K562 (cell line): ENCODE measurements at regions not wholly inside any gene's neighbourhood (a gene's known extent, or its start where the extent isn't known, plus 50 kb on each side); places are given as distances from the start of the nearest gene placed in this dataset.

Experiments used
- ATAC-seq: fragments of 200-7000 bp; cut with Tn5 transposase; 3 replicates; pipeline ENCODE4 v1.9.1; 2020; ENCODE audit warnings: moderate library complexity
- BruUV-seq: library from RNA; stranded (reverse); fragments of 400-500 nt; replicated peaks from 2 replicates; lab custom pipeline; 2021; lab: Mats Ljungman, UMichigan
- CTCF ChIA-PET: fragments of 300-600 bp; formaldehyde crosslinking; extraction: SDS; loops from one replicate; lab custom pipeline; 2021; ENCODE audit warnings: low intra/inter-chr PET ratio; lab: Yijun Ruan, JAX
- POLR2A ChIA-PET: fragments of 300-600, 350-650 bp; sonication (Branson Sonifier 250); formaldehyde crosslinking; extraction: SDS; loops from one replicate; lab custom pipeline; 2021; ENCODE audit warnings: antibody characterized with exemption, inconsistent platforms; lab: Yijun Ruan, JAX
- DNase-seq, 4 experiments: peaks; one replicate each; pipeline versions ENCODE4 v3.0.0 to v3.0.0-alpha.2; 2011 to 2018; ENCODE audit warnings: low spot score in 3 of 4, mixed read lengths in 3 of 4; ENCODE audit errors: extremely low read depth in 1 of 4
- FAIRE-seq: peaks from 2 replicates; lab custom pipeline; 2011; peaks lifted over from hg19 to GRCh38; lab: Jason Lieb, UNC
- H2AFZ ChIP-seq: 2 replicates; pipeline ENCODE4 v1.6.0; 2011; ENCODE audit warnings: low read depth, low read length, control low read depth, inconsistent platforms
- H3K27ac ChIP-seq: fragments of 200-600 bp; 3 replicates; pipeline ENCODE4 v1.8.0; 2011; ENCODE audit warnings: low read depth, mild to moderate bottlenecking, control low read depth, inconsistent platforms, low read length, moderate library complexity, mixed read lengths; ENCODE audit errors: extremely low read depth
- H3K27me3 ChIP-seq, 2 experiments: fragments of 300-600 bp in 1 of 2; 2 replicates in 1 of 2; 3 replicates in 1 of 2; pipeline versions ENCODE4 v1.6.0 to v1.8.0; 2011; ENCODE audit warnings: inconsistent platforms in 2 of 2, low read length in 2 of 2, mild to moderate bottlenecking in 1 of 2, mixed read lengths in 1 of 2, moderate library complexity in 1 of 2; ENCODE audit not compliant: control insufficient read depth in 2 of 2, insufficient read depth in 2 of 2
- H3K36me3 ChIP-seq: fragments of 300-600 bp; 3 replicates; pipeline ENCODE4 v1.8.0; 2011; ENCODE audit warnings: mild to moderate bottlenecking, low read length, inconsistent platforms; ENCODE audit not compliant: control insufficient read depth, insufficient read depth
- H3K4me1 ChIP-seq, 2 experiments: fragments of 200-600 bp in 1 of 2; replicated peaks in 1 of 2; 2 replicates in 1 of 2; 3 replicates in 1 of 2; pipeline versions ENCODE4 v1.5.1 to v1.8.0; 2011; ENCODE audit warnings: inconsistent platforms in 2 of 2, low read length in 2 of 2, mild to moderate bottlenecking in 1 of 2, mixed read lengths in 1 of 2, moderate library complexity in 1 of 2; ENCODE audit not compliant: control insufficient read depth in 2 of 2, insufficient read depth in 2 of 2
- H3K4me2 ChIP-seq: 2 replicates; pipeline ENCODE4 v1.6.1; 2011; ENCODE audit warnings: low read length, control low read depth, inconsistent platforms, mixed read lengths; ENCODE audit not compliant: insufficient read depth
- H3K4me3 ChIP-seq: fragments of 200-600 bp; sonication (generic), shearing (Covaris generic); 2 replicates; pipeline ENCODE4 v1.5.1; 2016; ENCODE audit warnings: control low read depth, inconsistent platforms
- H3K79me2 ChIP-seq: fragments of 200-600 bp; 3 replicates; pipeline ENCODE4 v1.8.0; 2011; ENCODE audit warnings: low read length, inconsistent platforms; ENCODE audit not compliant: control insufficient read depth, insufficient read depth
- H3K9ac ChIP-seq, 2 experiments: 2 replicates each; pipeline versions ENCODE4 v1.6.0 to v1.6.1; 2011; ENCODE audit warnings: low read depth in 2 of 2, low read length in 2 of 2, control low read depth in 1 of 2, inconsistent platforms in 1 of 2, mild to moderate bottlenecking in 1 of 2, mixed read lengths in 1 of 2; ENCODE audit not compliant: insufficient read depth in 1 of 2
- H3K9me1 ChIP-seq: one replicate; pipeline ENCODE4 v1.6.0; 2011; ENCODE audit warnings: inconsistent platforms, mild to moderate bottlenecking, low read length, moderate library complexity; ENCODE audit not compliant: control insufficient read depth, insufficient read depth
- H3K9me3 ChIP-seq: replicated peaks from 2 replicates; pipeline ENCODE4 v1.5.1; 2011; ENCODE audit warnings: low read depth, low read length, inconsistent platforms; ENCODE audit not compliant: control insufficient read depth, insufficient read depth
- H4K20me1 ChIP-seq: replicated peaks from 2 replicates; pipeline ENCODE4 v1.6.1; 2011; ENCODE audit warnings: low read length, inconsistent platforms, mixed read lengths; ENCODE audit not compliant: control insufficient read depth, insufficient read depth
- MYNN ChIP-seq, 2 experiments: sonication (generic); formaldehyde crosslinking in 1 of 2; IDR thresholded peaks; 2 replicates each; pipeline versions ENCODE4 v1.5.0 to v1.6.1; 2016 to 2020; ENCODE audit warnings: antibody characterized with exemption in 1 of 2, missing genetic modification reagents in 1 of 2
- SREBF1 ChIP-seq: fragments of 150-350 bp; IDR thresholded peaks from 2 replicates; pipeline ENCODE4 v1.6.1; 2014; ENCODE audit warnings: antibody characterized with exemption, low read depth, low read length, borderline replicate concordance
- WGBS: fragments of 100-300 bp; shearing (Covaris generic); methylation state at CpG from one replicate; pipeline ENCODE4 v1.1.6; 2016; ENCODE audit warnings: low coverage, mixed read lengths; ENCODE audit not compliant: insufficient coverage; ENCODE audit errors: missing lambda C conversion rate; 5-methylcytosine and 5-hydroxymethylcytosine counted together
- in situ Hi-C: fragments of 300-500 bp; cut with MboI; formaldehyde crosslinking; loops from 4 replicates; pipeline ENCODE4 v1.15.0; 2018; ENCODE audit warnings: inconsistent platforms, mixed read lengths
- intact Hi-C: fragments of 100-400 bp; cut with micrococcal nuclease; formaldehyde crosslinking; loops from 2 replicates; pipeline ENCODE4 v1.14.2; 2022
- TF ChIP-seq, protein P1 (sequence below): fragments of 150-350 bp; IDR thresholded peaks from 2 replicates; pipeline ENCODE4 v1.6.1; 2014; ENCODE audit warnings: low read depth, mild to moderate bottlenecking, low read length, borderline replicate concordance
- TF ChIP-seq, protein P2 (sequence below): sonication (generic); formaldehyde crosslinking; IDR thresholded peaks from 2 replicates; pipeline ENCODE4 v1.8.1; 2023; ENCODE audit warnings: mild to moderate bottlenecking, missing genetic modification reagents, moderate library complexity

DNA sequence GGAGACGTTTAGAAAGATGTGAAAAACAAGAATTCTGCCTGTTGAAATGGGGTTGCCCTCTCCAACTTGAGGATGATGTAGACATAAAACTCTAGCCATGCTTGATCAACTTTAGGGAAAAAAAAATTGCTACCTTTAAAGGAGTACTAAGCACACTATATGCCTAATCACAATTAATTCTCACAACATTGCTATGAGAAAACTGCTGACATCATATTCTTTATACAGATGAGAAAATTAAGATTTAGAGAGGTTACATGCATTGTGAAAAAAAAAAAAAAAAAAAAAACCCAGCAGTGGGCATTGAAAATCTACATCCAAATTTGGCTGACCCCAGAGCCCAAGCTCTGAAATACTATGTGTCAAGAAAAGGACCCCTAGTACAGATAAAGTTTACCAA, 617.2 kb upstream of the ADGRL2 start (continued):
- TF ChIP-seq, protein P1, sequence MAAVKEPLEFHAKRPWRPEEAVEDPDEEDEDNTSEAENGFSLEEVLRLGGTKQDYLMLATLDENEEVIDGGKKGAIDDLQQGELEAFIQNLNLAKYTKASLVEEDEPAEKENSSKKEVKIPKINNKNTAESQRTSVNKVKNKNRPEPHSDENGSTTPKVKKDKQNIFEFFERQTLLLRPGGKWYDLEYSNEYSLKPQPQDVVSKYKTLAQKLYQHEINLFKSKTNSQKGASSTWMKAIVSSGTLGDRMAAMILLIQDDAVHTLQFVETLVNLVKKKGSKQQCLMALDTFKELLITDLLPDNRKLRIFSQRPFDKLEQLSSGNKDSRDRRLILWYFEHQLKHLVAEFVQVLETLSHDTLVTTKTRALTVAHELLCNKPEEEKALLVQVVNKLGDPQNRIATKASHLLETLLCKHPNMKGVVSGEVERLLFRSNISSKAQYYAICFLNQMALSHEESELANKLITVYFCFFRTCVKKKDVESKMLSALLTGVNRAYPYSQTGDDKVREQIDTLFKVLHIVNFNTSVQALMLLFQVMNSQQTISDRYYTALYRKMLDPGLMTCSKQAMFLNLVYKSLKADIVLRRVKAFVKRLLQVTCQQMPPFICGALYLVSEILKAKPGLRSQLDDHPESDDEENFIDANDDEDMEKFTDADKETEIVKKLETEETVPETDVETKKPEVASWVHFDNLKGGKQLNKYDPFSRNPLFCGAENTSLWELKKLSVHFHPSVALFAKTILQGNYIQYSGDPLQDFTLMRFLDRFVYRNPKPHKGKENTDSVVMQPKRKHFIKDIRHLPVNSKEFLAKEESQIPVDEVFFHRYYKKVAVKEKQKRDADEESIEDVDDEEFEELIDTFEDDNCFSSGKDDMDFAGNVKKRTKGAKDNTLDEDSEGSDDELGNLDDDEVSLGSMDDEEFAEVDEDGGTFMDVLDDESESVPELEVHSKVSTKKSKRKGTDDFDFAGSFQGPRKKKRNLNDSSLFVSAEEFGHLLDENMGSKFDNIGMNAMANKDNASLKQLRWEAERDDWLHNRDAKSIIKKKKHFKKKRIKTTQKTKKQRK, result no peak

GRCh38 chr1:81183051-81183450, 617.7 kb upstream of the ADGRL2 start:
- ATAC-seq, result no peak
- DNase-seq, result no peak
- no peak overlapping the region for H3K9ac ChIP-seq
- H4K20me1 ChIP-seq, result no peaks in the 10 kb centered on the region
- intact Hi-C loops, result no loop called here
- CTCF ChIA-PET, result no interaction called here
- no TSS peak for BruUV-seq
- no peak overlapping the region for H3K27ac ChIP-seq
- no peak overlapping the region for H2AFZ ChIP-seq
- H3K4me1 ChIP-seq, result no peaks in the 10 kb centered on the region
- FAIRE-seq, result no peak
- TF ChIP-seq MYNN (IDR thresholded peaks at IDR 0.05) (no peak), MYNN (CRISPR knock-in tag; IDR thresholded peaks at IDR 0.05) (no peak), SREBF1 (no peak)
- TF ChIP-seq, protein P2, sequence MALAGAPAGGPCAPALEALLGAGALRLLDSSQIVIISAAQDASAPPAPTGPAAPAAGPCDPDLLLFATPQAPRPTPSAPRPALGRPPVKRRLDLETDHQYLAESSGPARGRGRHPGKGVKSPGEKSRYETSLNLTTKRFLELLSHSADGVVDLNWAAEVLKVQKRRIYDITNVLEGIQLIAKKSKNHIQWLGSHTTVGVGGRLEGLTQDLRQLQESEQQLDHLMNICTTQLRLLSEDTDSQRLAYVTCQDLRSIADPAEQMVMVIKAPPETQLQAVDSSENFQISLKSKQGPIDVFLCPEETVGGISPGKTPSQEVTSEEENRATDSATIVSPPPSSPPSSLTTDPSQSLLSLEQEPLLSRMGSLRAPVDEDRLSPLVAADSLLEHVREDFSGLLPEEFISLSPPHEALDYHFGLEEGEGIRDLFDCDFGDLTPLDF, result no peak
- POLR2A ChIA-PET, result no interaction called here
- H3K79me2 ChIP-seq, result no peaks in the 10 kb centered on the region
- no peak overlapping the region for H3K4me2 ChIP-seq
- no peaks in the 10 kb centered on the region for H3K27me3 ChIP-seq
- no peaks in the 10 kb centered on the region for H3K9me1 ChIP-seq
- 4% methylated on average over 6 of the region's 6 CpGs for WGBS
- no peaks in the 10 kb centered on the region for H3K36me3 ChIP-seq
- H3K9me3 ChIP-seq, result no peaks in the 10 kb centered on the region; the same call in 1 of the 2 replicates
- in situ Hi-C loops, result no loop called here
- H3K4me3 ChIP-seq, result no peak overlapping the region
